ENCODE measurements at regions not wholly inside any gene's neighbourhood (a gene's known extent, or its start where the extent isn't known, plus 50 kb on each side); places are given as distances from the start of the nearest gene placed in this dataset.
"Not testable (repeated sequence)": the region's sequence is repeated elsewhere in the genome, so short reads cannot be mapped to it uniquely, and the experiment has no call there.

DNA sequence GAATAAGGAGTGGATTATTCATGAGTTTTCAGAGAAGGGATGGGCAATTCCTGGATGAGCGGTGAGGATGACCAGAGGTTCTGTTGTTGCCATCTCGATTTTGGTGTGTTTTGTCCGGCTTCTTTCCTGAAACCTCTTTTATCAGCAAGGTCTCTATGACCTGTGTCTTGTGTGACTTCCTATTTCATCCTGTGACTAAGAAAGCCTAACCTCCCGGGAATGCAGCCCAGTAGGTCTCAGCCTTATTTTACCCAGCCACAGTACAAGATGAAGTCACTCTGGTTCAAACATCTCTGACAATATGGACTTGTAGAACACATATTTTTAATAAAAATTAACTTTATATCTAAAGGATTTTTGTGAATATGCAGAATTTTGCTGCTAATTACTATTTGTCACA, 716.4 kb downstream of the FSCB start:
- no peaks in the 10 kb centered on the region for H3K27me3 ChIP-seq
- DNase-seq (no peak), ATAC-seq (no peak), FAIRE-seq (no peak)
- H3K4me3 ChIP-seq = no peak overlapping the region
- H3K4me1 ChIP-seq = no peaks in the 10 kb centered on the region
- TF ChIP-seq, protein P1, sequence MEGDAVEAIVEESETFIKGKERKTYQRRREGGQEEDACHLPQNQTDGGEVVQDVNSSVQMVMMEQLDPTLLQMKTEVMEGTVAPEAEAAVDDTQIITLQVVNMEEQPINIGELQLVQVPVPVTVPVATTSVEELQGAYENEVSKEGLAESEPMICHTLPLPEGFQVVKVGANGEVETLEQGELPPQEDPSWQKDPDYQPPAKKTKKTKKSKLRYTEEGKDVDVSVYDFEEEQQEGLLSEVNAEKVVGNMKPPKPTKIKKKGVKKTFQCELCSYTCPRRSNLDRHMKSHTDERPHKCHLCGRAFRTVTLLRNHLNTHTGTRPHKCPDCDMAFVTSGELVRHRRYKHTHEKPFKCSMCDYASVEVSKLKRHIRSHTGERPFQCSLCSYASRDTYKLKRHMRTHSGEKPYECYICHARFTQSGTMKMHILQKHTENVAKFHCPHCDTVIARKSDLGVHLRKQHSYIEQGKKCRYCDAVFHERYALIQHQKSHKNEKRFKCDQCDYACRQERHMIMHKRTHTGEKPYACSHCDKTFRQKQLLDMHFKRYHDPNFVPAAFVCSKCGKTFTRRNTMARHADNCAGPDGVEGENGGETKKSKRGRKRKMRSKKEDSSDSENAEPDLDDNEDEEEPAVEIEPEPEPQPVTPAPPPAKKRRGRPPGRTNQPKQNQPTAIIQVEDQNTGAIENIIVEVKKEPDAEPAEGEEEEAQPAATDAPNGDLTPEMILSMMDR (IDR thresholded peaks at IDR 0.05) = no peak
- WGBS, 2 donors = 81 to 85% methylated on average over 4 of the region's 4 CpGs
- no peak overlapping the region for H3K27ac ChIP-seq
- H3K9me3 ChIP-seq = no peaks in the 10 kb centered on the region
- no peaks in the 10 kb centered on the region for H3K36me3 ChIP-seq
- intact Hi-C loops (cut with DNase I) = no loop called here

DNA sequence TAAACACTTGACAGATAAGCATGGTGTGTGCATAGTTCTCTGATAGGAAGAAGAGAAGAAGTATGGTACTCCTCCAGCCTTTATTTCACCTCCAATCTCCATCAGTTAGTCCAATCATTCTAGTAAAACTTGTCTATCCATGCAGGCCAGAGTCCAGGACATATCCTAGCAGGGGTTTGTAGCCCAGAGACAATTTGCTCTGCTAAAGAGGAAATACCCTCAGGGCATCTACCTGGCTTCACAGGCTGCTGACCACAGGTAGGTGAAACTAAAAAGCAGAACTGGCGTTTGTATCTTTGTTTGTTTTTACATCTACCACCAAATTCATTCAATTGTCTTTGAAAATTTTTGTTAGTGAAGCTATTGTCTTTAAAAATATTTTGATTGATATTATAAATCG, 717.6 kb downstream of the FSCB start:
- no peak overlapping the region for H3K4me3 ChIP-seq
- TF ChIP-seq, protein P1 (IDR thresholded peaks at IDR 0.05) = no peak
- H3K27ac ChIP-seq = no peak overlapping the region
- DNase-seq (no peak), FAIRE-seq (no peak), ATAC-seq (no peak)
- 78 to 80% methylated on average over 2 of the region's 2 CpGs for WGBS, 2 donors
- intact Hi-C loops (cut with DNase I) = no loop called here
- H3K4me1 ChIP-seq = no peaks in the 10 kb centered on the region
- no peaks in the 10 kb centered on the region for H3K36me3 ChIP-seq
- H3K27me3 ChIP-seq = no peaks in the 10 kb centered on the region
- H3K9me3 ChIP-seq = no peaks in the 10 kb centered on the region

DNA sequence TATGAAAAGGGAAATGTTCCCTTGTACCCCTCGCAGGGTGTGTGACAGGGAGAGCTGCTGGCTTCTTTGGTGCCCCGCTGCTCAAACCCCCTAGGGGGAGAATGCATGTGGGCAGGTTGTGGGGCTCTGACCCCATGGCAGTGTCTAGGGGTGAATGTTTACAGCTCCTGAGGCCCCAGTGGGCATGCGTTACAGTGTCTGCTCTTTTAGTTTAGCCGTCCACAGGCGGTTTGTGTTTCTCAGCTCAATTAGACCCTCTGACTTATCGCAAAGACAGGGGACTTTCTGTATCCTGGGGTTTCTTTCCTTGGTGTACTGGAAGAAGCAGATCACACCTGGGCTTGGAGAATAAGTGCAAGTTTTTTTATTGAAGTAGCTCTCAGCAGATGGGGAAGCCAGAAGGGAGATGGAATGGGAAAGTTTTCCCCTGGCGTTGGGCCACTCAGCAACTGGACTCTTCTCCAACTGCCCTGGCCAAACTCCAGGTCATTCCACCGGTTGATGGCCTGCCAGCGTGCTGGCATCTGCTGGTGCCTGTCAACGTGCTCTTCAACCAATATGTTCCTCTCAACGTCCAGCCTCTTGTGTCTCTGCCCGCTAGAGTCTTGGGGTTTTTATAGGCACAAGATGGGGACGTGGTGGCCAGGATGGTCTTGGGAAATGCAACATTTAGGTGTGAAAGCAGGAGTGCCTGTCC, 720.9 kb downstream of the FSCB start:
- DNase-seq = peak in 2 of 6 donors; percentile 11 to 30
- Histone ChIP-seq H3K27ac (no peak overlapping the region), H3K36me3 (no peaks in the 10 kb centered on the region), H3K9me3 (peaks cover 0 to 3% (median 0%) of the 10 kb centered on the region in 4 donors), H3K4me3 (no peak overlapping the region), H3K27me3 (no peaks in the 10 kb centered on the region), H3K4me1 (no peaks in the 10 kb centered on the region)
- TF ChIP-seq, protein P1 (IDR thresholded peaks at IDR 0.05) = no peak
- intact Hi-C loops (cut with DNase I) = no loop called here
- no peak for ATAC-seq
- no peak for FAIRE-seq
- WGBS, 2 donors = 72 to 73% methylated on average over 13 of the region's 13 CpGs

DNA sequence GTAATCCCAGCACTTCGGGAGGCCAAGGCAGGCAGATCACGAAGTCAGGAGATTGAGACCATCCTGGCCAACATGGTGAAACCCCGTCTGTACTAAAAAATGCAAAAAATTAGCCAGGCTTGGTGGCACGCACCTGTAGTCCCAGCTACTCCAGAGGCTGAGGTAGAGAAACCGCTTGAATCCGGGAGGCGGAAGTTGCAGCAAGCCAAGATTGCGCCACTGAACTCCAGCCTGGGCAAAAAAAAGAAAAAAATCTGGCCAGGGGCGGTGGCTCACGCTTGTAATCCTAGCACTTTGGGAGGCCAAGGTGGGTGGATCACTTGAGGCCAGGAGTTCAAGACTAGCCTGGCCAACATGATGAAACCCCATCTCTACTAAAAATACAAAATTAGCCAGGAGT, 722.7 kb downstream of the FSCB start:
- ATAC-seq; FAIRE-seq; intact Hi-C loops (cut with DNase I); DNase-seq; H3K9me3 ChIP-seq; H3K27me3 ChIP-seq; H3K36me3 ChIP-seq; H3K4me3 ChIP-seq; H3K27ac ChIP-seq: not testable (repeated sequence)
- peaks cover 0 to 13% (median 2%) of the 10 kb centered on the region in 3 donors for H3K4me1 ChIP-seq
- 92 to 99% methylated on average over 10 of the region's 10 CpGs for WGBS, 2 donors

DNA sequence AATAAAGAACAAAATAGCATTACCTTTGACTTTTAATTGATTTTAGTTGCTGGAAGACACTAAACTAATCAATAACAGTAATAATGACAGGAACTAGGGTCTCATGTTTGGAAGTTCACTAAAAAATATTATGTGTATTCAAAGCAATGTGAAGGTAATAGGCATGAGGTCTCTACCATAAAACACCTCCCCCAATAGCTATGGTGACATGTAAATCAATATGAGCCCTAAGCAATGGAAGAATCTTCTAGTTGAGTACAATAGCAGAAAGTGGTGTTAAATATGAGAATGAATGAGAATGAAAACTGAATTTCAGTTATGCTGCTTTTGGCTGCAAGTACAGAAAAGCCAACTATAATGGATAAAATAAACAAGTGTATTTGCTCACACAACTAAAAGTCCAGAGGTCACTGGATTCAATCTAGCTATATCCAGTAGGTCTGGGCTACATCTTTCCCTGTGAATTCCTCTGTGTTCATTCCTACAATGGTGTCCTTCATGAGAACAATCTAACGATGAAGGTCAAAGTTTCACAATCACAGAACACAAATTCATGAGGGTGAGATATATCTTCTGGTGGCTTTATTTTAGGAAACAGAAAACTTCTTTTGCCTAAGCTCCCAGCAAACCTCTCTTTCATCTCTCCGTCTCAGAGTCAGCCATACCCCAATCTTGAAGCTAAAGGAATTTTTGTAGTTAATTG, 728.0 kb downstream of the FSCB start:
- 33 to 39% methylated on average over 2 of the region's 2 CpGs for WGBS, 2 donors
- no peak for FAIRE-seq

More for the DNA sequence above, 728.0 kb downstream of the FSCB start:
- H3K36me3 ChIP-seq = no peaks in the 10 kb centered on the region
- no peak overlapping the region for H3K4me3 ChIP-seq
- H3K27me3 ChIP-seq = no peaks in the 10 kb centered on the region
- intact Hi-C loops (cut with DNase I) = no loop called here
- no peak for DNase-seq
- H3K4me1 ChIP-seq = peaks cover 7 to 28% (median 11%) of the 10 kb centered on the region in 3 donors
- peak; percentile 73 to 95 (median 84) for ATAC-seq
- H3K27ac ChIP-seq = peak overlapping the region in 2 of 4 donors; percentile 17 to 37
- H3K9me3 ChIP-seq = peaks cover 0 to 3% (median 0%) of the 10 kb centered on the region in 4 donors
- TF ChIP-seq, protein P1 (IDR thresholded peaks at IDR 0.05) = no peak

All from pancreas (tissue), 10 donors.